T-helper 2 cell treated with Interferon-gamma antibody and Interleukin-4, amounts not matched to agents 5 μg/mL and 100 μg/mL, for 36 hours (primary cell): ENCODE measurements at regions not wholly inside any gene's neighbourhood (a gene's known extent, or its start where the extent isn't known, plus 50 kb on each side); places are given as distances from the start of the nearest gene placed in this dataset.

Source experiments
- DNase-seq: peaks from one replicate; pipeline ENCODE4 v3.0.0; 2021; ENCODE audit warnings: low spot score
- H3K27ac Mint-ChIP-seq: one replicate; pipeline ENCODE4 v1.8.0; 2021; ENCODE audit warnings: mild to moderate bottlenecking, mixed read lengths
- H3K27me3 Mint-ChIP-seq: one replicate; pipeline ENCODE4 v1.8.0; 2021; ENCODE audit warnings: low read depth, mixed read lengths
- H3K36me3 Mint-ChIP-seq: one replicate; pipeline ENCODE4 v1.8.0; 2021; ENCODE audit warnings: low read depth, mixed read lengths
- H3K4me1 Mint-ChIP-seq: one replicate; pipeline ENCODE4 v1.8.0; 2021; ENCODE audit warnings: low read depth, mixed read lengths
- H3K4me3 Mint-ChIP-seq: one replicate; pipeline ENCODE4 v1.8.0; 2022; ENCODE audit warnings: mild to moderate bottlenecking, moderate library complexity, mixed read lengths
- H3K9me3 Mint-ChIP-seq: one replicate; pipeline ENCODE4 v1.8.0; 2021; ENCODE audit warnings: mixed read lengths

GRCh38 chr15:77859491-77860060, 217.9 kb downstream of the TBC1D2B start:
- Mint-ChIP-seq H3K36me3 (no peaks in the 10 kb centered on the region), H3K4me3 (no peak overlapping the region), H3K4me1 (no peaks in the 10 kb centered on the region), H3K27ac (no peak overlapping the region), H3K9me3 (no peaks in the 10 kb centered on the region), H3K27me3 (peaks cover 4% of the 10 kb centered on the region)
- DNase-seq, result no peak

DNA sequence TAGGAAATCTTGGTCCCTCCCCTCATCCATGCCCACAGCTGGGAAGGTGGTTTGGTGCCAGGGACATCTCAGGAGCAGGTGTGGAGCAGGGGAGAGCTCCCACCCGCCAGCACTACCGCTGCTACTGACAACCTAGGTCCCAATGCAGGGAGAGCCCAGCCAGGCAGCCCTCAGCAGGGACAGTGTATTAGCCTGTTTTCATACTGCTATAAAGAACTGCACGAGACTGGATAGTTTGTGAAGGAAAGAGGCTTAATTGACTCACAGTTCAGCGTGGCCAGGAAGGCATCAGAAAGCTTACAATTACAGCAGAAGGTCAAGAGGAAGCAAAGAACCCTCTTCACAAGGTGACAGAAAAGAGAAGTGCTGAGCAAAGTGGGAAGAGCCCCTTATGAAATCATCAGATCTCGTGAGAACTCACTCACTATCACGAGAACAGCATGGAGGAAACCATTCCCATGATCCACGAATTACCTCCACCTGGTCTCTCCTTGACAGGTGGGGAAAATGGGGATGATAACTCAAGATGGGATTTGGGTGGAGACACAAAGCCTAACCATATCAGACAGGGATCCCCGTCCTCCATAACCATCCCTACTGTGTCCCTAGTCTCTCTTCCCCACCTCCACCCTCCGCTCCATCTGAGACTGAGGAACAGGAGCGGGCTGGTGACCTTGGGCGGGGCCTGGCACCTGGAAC, 218.6 kb downstream of the TBC1D2B start:
- Mint-ChIP-seq H3K4me1 (no peaks in the 10 kb centered on the region), H3K27me3 (peaks cover 4% of the 10 kb centered on the region), H3K4me3 (no peak overlapping the region), H3K36me3 (no peaks in the 10 kb centered on the region), H3K27ac (no peak overlapping the region), H3K9me3 (no peaks in the 10 kb centered on the region)
- DNase-seq, result no peak

- H3K36me3 Mint-ChIP-seq, result no peaks in the 10 kb centered on the region
- H3K27ac Mint-ChIP-seq, result no peak overlapping the region
- no peak for DNase-seq
- H3K27me3 Mint-ChIP-seq, result peaks cover 4% of the 10 kb centered on the region
- H3K4me1 Mint-ChIP-seq, result no peaks in the 10 kb centered on the region
- no peak overlapping the region for H3K4me3 Mint-ChIP-seq
- no peaks in the 10 kb centered on the region for H3K9me3 Mint-ChIP-seq
Measured at GRCh38 chr15:77857419-77857818, 220.1 kb downstream of the TBC1D2B start.

DNA sequence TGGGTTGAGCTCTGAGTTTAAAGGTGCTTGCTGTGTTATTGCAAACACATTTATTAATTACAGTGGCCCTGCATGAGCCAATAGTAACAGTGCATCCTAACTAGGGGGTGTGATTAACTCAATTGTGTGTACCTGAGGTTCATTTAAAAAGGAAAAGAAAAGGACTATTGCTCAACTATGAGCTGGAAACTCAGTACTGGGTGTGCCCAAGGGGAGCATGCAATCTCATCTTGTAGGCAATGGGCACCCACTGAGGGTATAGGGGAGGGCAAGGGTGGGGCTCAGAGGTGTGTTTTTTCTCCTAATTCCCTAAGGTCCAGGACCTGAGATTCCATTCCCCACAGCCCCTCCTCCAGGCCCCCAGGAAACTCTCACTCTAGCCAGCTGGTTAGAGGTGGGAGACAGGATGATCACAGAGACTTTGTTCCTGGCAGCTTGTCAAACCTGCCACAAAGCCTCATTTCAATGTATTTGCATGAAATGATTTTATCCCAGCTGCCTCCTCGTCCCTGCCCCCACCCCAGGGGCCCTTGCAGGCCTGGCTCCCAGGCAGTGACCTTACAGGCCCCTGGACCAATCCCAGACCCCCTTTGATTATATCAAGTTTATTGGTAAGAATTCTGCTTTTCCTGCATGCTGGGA, 220.7 kb downstream of the TBC1D2B start:
- no peaks in the 10 kb centered on the region for H3K9me3 Mint-ChIP-seq
- no peaks in the 10 kb centered on the region for H3K4me1 Mint-ChIP-seq
- H3K4me3 Mint-ChIP-seq, result no peak overlapping the region
- no peaks in the 10 kb centered on the region for H3K36me3 Mint-ChIP-seq
- peaks cover 4% of the 10 kb centered on the region for H3K27me3 Mint-ChIP-seq
- DNase-seq, result no peak
- no peak overlapping the region for H3K27ac Mint-ChIP-seq

DNA sequence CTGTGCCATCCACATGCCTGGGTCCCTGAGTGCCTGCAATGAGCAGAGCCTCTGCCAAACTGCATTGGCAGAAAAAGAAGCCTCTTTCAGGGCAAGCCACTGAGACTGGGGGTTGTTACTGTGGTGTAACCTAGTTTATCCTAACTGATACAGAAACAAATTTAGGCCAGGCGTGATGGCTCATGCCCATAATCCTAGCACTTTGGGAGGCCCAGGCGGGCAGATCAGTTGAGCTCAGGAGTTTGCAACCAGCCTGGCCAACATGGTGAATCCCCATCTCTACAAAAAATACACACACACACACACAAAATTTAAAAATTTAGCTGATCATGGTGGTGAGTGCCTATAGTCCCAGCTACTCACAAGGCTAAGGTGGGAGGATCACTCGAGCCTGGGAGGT, 221.6 kb downstream of the TBC1D2B start:
- Mint-ChIP-seq H3K36me3 (no peaks in the 10 kb centered on the region), H3K27ac (no peak overlapping the region), H3K4me3 (no peak overlapping the region), H3K4me1 (no peaks in the 10 kb centered on the region), H3K9me3 (no peaks in the 10 kb centered on the region), H3K27me3 (peaks cover 4% of the 10 kb centered on the region)
- no peak for DNase-seq

DNA sequence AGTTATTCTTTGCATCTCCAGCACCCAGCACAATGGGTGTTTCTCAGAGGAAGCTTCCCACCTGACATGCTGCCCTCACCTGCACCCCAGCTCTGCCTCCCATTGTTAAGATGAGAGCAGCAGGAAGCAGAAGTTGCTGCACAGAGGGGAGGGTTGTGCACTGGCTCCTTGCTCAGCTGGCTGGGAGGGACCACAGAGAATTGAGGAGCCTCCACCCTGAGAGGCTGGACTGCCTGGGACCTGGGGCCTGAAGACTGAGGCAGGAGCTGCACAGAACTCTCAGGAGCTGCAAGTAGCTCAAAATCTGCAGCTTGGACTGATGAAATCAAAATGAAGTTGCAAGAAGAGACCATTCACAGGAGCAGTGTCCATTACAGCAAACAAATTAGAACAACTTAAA, 222.3 kb upstream of the LINGO1 start:
- H3K36me3 Mint-ChIP-seq, result no peaks in the 10 kb centered on the region
- H3K4me1 Mint-ChIP-seq, result no peaks in the 10 kb centered on the region
- DNase-seq, result no peak
- H3K9me3 Mint-ChIP-seq, result peaks cover 4% of the 10 kb centered on the region
- peaks cover 4% of the 10 kb centered on the region for H3K27me3 Mint-ChIP-seq
- H3K4me3 Mint-ChIP-seq, result no peak overlapping the region
- no peak overlapping the region for H3K27ac Mint-ChIP-seq

- no peaks in the 10 kb centered on the region for H3K36me3 Mint-ChIP-seq
- H3K4me1 Mint-ChIP-seq, result no peaks in the 10 kb centered on the region
- H3K9me3 Mint-ChIP-seq, result peaks cover 5% of the 10 kb centered on the region
- peaks cover 6% of the 10 kb centered on the region for H3K27me3 Mint-ChIP-seq
- H3K27ac Mint-ChIP-seq, result no peak overlapping the region
- no peak for DNase-seq
- H3K4me3 Mint-ChIP-seq, result no peak overlapping the region
Measured at GRCh38 chr15:77853910-77854309, 221.2 kb upstream of the LINGO1 start.

DNA sequence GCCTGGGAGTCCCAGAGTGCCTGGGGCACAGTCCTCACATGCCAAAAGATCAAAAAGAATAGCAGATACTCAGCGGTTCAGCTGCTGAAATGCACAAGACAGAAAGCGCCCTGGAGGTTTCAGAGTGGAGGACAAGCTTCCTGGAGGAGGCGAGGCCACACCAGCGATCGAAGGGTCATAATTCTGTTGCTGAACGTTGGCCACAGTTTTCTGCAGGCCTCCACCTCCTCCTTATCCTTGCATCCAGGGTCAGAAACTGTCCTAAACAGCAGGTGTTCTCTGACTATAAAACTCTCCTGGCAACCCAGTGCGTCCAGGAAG, 220.3 kb upstream of the LINGO1 start:
- no peak overlapping the region for H3K27ac Mint-ChIP-seq
- H3K9me3 Mint-ChIP-seq, result peaks cover 5% of the 10 kb centered on the region
- no peak overlapping the region for H3K4me3 Mint-ChIP-seq
- H3K27me3 Mint-ChIP-seq, result peaks cover 10% of the 10 kb centered on the region
- no peaks in the 10 kb centered on the region for H3K36me3 Mint-ChIP-seq
- no peaks in the 10 kb centered on the region for H3K4me1 Mint-ChIP-seq
- DNase-seq, result no peak

DNA sequence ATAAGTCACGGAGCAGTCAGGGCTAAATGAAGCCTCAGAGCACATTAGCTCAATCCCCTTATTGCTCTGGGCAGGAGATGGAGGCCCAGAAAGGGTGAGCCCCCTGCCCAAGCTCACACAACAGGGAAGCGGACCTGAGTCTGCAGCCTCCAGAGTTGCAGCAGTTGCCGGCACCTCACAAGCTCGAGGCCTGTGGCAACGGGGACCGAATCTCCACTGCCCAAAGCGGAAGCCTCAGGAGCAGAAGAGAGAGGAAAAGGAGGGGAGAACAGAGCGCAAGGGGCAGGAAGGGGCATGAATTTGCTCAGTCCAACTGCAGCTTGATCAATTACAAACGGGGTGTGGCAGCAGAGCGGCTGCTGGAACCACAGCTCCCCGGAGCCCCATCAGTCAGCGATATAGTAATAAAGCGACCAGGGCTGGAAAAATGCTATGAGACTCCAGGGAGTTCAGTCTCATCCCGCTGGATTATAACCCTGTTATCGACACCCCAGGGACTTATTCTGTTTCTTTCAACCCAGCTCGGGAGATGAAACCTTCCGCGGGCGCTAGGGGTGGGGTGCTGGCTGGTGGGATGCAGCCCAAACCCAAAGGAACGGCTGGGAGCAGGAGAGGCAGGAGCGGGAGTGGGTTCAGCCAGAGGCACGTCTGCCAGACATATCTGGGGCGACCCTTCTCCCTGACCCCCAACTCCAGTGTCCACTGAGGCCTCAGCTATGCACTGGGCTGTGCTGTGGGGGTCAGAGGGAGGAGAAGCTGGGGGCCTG, 219.7 kb upstream of the LINGO1 start:
- Mint-ChIP-seq H3K9me3 (peaks cover 5% of the 10 kb centered on the region), H3K4me1 (no peaks in the 10 kb centered on the region), H3K27me3 (peaks cover 13% of the 10 kb centered on the region), H3K36me3 (no peaks in the 10 kb centered on the region), H3K27ac (no peak overlapping the region), H3K4me3 (no peak overlapping the region)
- DNase-seq, result no peak

DNA sequence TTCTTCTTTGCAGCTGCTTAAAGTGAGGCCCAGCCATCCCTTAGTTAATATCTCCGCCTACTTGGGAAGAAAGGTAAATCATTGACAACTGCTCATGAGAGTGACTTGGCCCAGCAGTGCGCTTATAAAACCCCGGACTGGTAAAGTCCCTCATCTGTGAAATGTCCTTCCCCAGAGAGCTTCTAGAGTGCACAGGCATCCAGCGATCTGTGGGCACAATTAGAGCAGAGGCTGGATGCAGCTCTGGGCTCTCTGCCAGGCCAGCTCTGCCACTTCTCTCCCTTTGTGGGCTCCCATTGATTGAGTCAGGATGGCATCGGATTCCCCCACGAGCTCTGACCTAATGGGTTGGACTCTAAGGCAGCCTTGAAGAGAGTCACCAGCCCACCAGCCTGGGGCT, 219.0 kb upstream of the LINGO1 start:
- Mint-ChIP-seq H3K27me3 (peaks cover 19% of the 10 kb centered on the region), H3K9me3 (peaks cover 5% of the 10 kb centered on the region), H3K4me1 (no peaks in the 10 kb centered on the region), H3K36me3 (no peaks in the 10 kb centered on the region), H3K27ac (no peak overlapping the region), H3K4me3 (no peak overlapping the region)
- no peak for DNase-seq

GRCh38 chr15:77851086-77851485, 218.4 kb upstream of the LINGO1 start:
- Mint-ChIP-seq H3K4me1 (no peaks in the 10 kb centered on the region), H3K9me3 (peaks cover 5% of the 10 kb centered on the region), H3K4me3 (no peak overlapping the region), H3K36me3 (no peaks in the 10 kb centered on the region), H3K27me3 (peaks cover 23% of the 10 kb centered on the region), H3K27ac (no peak overlapping the region)
- DNase-seq, result no peak

DNA sequence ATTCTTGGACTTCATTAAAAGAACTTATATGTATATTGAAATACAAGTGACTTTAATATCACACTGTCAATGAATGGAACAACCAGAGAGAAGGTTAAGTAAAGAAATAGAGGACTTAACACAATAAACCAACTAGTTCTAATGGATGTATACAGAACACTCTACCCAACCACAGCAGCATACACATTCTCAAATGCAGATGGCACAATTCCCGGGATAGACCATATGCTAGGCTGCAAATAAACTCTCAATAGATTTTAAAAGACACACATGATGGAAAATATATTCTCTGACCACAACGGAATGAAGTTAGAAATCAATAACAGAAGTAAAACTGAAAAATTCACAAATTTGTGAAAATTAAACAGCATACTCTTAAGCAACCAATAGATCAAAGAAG, 214.3 kb upstream of the LINGO1 start:
- no peak overlapping the region for H3K4me3 Mint-ChIP-seq
- peaks cover 5% of the 10 kb centered on the region for H3K9me3 Mint-ChIP-seq
- H3K27me3 Mint-ChIP-seq, result peaks cover 34% of the 10 kb centered on the region
- H3K27ac Mint-ChIP-seq, result no peak overlapping the region
- DNase-seq, result no peak
- H3K36me3 Mint-ChIP-seq, result no peaks in the 10 kb centered on the region
- no peaks in the 10 kb centered on the region for H3K4me1 Mint-ChIP-seq

DNA sequence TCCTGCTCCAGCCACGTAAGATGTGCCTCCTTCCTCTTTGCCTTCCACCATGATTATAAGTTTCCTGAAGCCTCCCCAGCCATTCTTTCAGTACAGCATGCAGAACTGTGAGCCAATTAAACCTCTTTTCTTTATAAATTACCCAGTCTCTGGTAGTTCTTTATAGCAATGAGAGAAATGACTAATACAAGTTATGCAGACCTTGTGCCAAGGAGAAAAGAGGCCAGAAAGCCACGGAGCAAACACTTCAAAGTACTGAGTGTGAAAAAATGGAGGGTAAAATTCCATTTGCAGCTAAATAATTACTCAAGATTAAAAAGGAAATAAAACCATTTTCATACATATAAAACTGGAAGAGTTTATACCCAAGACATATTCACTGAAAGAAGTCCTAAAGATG, 213.6 kb upstream of the LINGO1 start:
- no peak for DNase-seq
- Mint-ChIP-seq H3K27me3 (peaks cover 34% of the 10 kb centered on the region), H3K9me3 (peaks cover 5% of the 10 kb centered on the region), H3K4me1 (no peaks in the 10 kb centered on the region), H3K4me3 (no peak overlapping the region), H3K27ac (no peak overlapping the region), H3K36me3 (no peaks in the 10 kb centered on the region)

DNA sequence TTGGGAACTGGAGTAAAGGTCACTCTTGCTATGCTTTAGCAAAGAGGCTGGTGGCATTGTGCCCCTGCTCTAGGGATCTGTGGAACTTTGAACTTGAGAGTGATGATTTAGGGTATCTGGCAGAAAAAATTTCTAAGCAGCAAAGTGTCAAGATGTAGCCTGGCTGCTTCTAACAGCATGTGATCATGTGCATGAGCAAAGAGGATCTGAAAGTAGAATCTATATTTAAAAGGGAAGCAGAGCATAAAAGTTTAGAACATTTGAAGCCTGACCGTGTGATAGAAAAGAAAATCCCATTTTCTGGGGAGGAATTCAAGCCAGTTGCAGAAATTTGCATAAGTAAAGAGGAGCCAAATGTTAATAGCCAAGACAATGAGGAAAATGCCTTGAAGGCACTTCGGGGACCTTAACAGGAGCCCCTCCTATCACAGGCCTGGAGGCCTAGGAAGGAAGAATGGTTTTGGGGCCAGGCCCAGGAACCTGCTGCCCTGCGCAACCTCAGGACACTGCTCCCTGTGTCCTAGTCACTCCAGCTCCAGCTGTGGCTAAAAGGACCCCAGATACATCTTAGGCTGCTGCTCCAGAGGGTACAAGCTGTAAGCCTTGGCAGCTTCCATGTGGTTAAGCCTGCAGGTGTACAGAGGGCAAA, 212.2 kb upstream of the LINGO1 start:
- no peak overlapping the region for H3K27ac Mint-ChIP-seq
- H3K4me3 Mint-ChIP-seq, result no peak overlapping the region
- H3K4me1 Mint-ChIP-seq, result no peaks in the 10 kb centered on the region
- H3K9me3 Mint-ChIP-seq, result peaks cover under 1% of the 10 kb centered on the region
- peaks cover 37% of the 10 kb centered on the region for H3K27me3 Mint-ChIP-seq
- no peak for DNase-seq
- H3K36me3 Mint-ChIP-seq, result no peaks in the 10 kb centered on the region
